Mucosa of descending colon (tissue), 3 donors: ENCODE measurements at regions not wholly inside any gene's neighbourhood (a gene's known extent, or its start where the extent isn't known, plus 50 kb on each side); places are given as distances from the start of the nearest gene placed in this dataset.

Experiments
- ATAC-seq: fragments of 200-7000 bp; cut with Tn5 transposase; one replicate; pipeline ENCODE4 v1.9.1; 2020; ENCODE audit warnings: mild to moderate bottlenecking, moderate library complexity
- DNase-seq, 3 donors: peaks; one replicate each; pipeline ENCODE4 v3.0.0-alpha.2; 2020
- H3K36me3 ChIP-seq: fragments of 200-600 bp; one replicate; pipeline ENCODE4 v1.8.0; 2021; ENCODE audit warnings: low read depth, mild to moderate bottlenecking
- H3K4me1 ChIP-seq: fragments of 200-600 bp; one replicate; pipeline ENCODE4 v1.8.0; 2021; ENCODE audit warnings: low read depth, mild to moderate bottlenecking
- H3K4me3 ChIP-seq: fragments of 200-600 bp; one replicate; pipeline ENCODE4 v1.8.0; 2021; ENCODE audit warnings: mild to moderate bottlenecking
- H3K9me3 ChIP-seq: fragments of 200-600 bp; one replicate; pipeline ENCODE4 v1.8.0; 2021; ENCODE audit warnings: mild to moderate bottlenecking
- intact Hi-C, 2 donors: fragments of 100-400 bp; cut with DNase I in 1 of 2; cut with micrococcal nuclease in 1 of 2; formaldehyde crosslinking; loops; one replicate each; pipeline versions ENCODE4 v1.11.0 to v1.11.1; 2022; cut with DNase I, micrococcal nuclease
- TF ChIP-seq, protein P1 (sequence below): fragments of 200-600 bp; IDR thresholded peaks from one replicate; pipeline ENCODE4 v1.8.0; 2022; ENCODE audit warnings: antibody characterized with exemption, mild to moderate bottlenecking
- donor health status: DM: no; HTN: no; CAD: no; lungs with moderate emphysema.
- donor health status: DM: no; HTN: no; CAD: no.
- donor health status: DM: no; HTN: yes; CAD: no.

DNA sequence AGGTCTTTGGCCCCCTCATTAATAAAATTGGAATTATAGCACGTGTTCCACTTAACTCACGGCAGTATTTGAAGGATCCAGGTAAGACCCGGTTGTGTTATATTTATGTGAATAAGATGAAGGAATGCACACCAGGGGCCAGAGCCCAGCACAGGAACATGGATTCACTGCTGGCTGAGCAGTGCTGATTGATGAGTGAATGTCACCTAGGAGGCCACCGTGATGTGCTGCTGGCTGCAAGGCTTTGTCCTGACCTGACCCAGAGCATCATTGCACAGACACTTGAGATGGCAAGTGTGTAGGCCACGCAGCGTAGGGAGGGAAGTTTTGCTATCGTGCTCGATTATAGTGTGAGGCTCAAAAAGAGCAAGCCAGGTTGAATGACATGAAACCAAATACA lies 350.7 kb upstream of the MGMT start:
- DNase-seq (no peak), ATAC-seq (no peak)
- TF ChIP-seq, protein P1, sequence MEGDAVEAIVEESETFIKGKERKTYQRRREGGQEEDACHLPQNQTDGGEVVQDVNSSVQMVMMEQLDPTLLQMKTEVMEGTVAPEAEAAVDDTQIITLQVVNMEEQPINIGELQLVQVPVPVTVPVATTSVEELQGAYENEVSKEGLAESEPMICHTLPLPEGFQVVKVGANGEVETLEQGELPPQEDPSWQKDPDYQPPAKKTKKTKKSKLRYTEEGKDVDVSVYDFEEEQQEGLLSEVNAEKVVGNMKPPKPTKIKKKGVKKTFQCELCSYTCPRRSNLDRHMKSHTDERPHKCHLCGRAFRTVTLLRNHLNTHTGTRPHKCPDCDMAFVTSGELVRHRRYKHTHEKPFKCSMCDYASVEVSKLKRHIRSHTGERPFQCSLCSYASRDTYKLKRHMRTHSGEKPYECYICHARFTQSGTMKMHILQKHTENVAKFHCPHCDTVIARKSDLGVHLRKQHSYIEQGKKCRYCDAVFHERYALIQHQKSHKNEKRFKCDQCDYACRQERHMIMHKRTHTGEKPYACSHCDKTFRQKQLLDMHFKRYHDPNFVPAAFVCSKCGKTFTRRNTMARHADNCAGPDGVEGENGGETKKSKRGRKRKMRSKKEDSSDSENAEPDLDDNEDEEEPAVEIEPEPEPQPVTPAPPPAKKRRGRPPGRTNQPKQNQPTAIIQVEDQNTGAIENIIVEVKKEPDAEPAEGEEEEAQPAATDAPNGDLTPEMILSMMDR = no peak

DNA sequence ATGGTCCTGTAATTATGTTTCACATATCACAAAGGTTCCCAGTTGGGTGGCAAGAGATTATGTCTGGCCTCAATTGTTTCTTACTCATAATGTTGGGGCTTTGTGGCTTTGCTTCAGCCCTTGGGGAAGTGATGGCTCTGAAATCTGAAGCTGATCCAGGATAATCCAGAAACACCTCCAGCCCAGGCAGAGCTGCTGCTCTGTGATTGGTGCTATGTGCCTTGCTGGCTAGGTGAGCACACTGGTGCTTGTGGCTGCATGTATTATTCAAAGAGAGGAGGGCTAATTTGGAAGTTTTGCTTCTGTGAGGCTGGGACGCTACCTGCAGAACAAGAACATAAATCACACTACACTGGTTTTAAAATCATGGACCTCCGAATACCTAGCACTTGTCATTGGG lies 346.6 kb upstream of the MGMT start:
- TF ChIP-seq, protein P1 = no peak
- intact Hi-C loops = no loop called here
- ATAC-seq = no peak
- no peak for DNase-seq
- Histone ChIP-seq H3K4me3 (no peak overlapping the region), H3K4me1 (no peaks in the 10 kb centered on the region), H3K9me3 (no peaks in the 10 kb centered on the region), H3K36me3 (no peaks in the 10 kb centered on the region)

More for the DNA sequence above, 350.7 kb upstream of the MGMT start:
- H3K36me3 ChIP-seq = no peaks in the 10 kb centered on the region
- intact Hi-C loops = no loop called here
- H3K4me3 ChIP-seq = no peak overlapping the region
- H3K4me1 ChIP-seq = no peaks in the 10 kb centered on the region
- H3K9me3 ChIP-seq = no peaks in the 10 kb centered on the region

DNA sequence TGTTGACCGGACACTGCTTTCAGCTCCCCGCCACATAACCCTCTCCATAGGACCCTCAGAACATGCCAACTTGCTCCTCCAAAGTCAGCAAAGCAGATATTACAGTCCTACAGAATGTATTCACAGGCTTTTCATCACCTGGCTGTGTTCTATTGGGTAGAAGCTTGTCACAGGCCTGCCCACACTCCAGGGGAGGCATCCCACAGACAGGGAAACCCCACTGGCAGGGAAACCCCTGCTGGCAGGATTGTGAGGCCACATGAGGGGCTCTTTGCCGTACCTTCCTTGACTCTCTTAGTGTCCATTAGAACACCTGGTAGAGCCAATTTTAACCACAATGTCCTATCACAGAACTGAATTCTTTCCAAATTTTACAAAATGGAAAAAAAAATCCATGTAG lies 344.2 kb upstream of the MGMT start:
- no peak overlapping the region for H3K4me3 ChIP-seq
- H3K4me1 ChIP-seq = no peaks in the 10 kb centered on the region
- no peaks in the 10 kb centered on the region for H3K36me3 ChIP-seq
- intact Hi-C loops = no loop called here
- TF ChIP-seq, protein P1 = no peak
- H3K9me3 ChIP-seq = no peaks in the 10 kb centered on the region
- ATAC-seq (no peak), DNase-seq (no peak)

DNA sequence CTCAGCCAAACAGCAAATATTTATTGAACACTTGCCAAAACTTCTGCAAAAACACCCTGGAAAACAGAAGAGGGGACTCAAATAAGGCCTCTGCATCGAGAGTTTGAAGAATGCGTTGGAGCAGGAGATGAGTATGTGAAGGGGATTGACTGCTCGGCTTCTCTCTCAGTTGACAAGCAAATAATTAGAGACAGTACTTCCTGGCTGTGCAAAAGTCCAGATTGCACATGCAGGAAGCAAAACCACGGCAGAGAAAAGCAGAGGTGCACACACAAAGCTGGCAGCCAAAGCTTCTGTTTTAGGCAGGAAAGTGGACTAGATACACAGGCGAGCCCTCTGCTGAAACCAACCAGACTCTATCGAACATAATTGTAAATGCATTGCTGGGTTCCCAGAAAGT lies 343.6 kb upstream of the MGMT start:
- Histone ChIP-seq H3K4me3 (no peak overlapping the region), H3K4me1 (no peaks in the 10 kb centered on the region), H3K9me3 (no peaks in the 10 kb centered on the region), H3K36me3 (no peaks in the 10 kb centered on the region)
- DNase-seq (no peak), ATAC-seq (no peak)
- intact Hi-C loops = no loop called here
- TF ChIP-seq, protein P1 = no peak

DNA sequence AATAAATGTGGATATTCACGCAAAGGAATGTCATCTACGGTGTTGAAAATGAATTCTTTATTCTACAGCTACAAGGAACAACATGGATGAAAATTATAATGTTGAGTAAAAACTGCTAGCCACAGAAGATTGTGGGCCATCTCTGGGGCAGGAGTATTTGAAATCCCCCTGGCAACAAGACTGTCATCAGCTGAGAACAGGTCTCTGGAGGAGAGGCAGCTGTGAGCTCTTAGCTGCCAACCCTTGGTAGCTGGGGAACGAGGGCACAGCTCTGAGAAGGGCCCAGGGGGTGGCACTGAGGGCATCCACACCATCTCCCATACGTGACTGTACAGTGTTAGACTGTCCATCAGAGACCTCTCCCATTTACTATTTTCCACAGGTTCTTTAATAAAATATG lies 340.1 kb upstream of the MGMT start:
- intact Hi-C loops = no loop called here
- no peaks in the 10 kb centered on the region for H3K36me3 ChIP-seq
- H3K9me3 ChIP-seq = no peaks in the 10 kb centered on the region
- TF ChIP-seq, protein P1 = no peak
- no peak for DNase-seq
- ATAC-seq = no peak
- H3K4me3 ChIP-seq = no peak overlapping the region
- H3K4me1 ChIP-seq = no peaks in the 10 kb centered on the region

DNA sequence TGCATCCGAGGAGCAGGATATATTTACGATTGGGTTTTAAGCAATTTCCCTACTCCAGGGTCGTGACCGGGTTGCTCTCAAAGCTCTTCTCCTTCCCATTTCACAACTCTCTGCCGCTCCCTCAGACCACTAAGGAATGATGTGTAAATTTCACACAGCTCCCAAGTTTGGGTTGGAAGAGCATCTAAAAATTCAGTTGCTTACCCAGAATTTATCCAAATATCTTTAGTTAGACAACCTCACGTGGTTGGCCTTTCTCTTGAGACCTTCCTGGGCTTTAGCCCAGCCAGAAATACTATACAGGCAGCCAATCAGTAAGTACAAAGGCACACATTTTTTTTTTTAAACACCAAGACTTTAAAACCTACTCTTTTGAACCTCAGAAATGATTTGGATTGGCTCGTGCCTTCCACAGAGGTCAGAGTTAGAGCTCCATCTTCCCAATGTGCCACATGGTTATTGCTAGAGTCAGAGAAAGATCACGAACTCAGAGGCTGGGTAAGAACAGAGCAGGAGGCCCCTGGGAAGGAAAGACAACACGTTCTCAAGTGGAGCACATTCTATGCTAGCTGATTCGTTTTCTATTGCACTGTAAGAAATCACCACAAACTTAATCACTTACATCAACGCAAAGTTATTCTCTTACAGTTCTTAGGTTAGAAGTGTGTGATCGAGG lies 335.4 kb upstream of the MGMT start:
- no peaks in the 10 kb centered on the region for H3K9me3 ChIP-seq
- intact Hi-C loops = no loop called here
- no peak overlapping the region for H3K4me3 ChIP-seq
- ATAC-seq = no peak
- TF ChIP-seq, protein P1 = no peak
- H3K36me3 ChIP-seq = no peaks in the 10 kb centered on the region
- DNase-seq = no peak
- no peaks in the 10 kb centered on the region for H3K4me1 ChIP-seq
